Kidney glomerular epithelial cell (primary cell): ENCODE measurements at regions not wholly inside any gene's neighbourhood (a gene's known extent, or its start where the extent isn't known, plus 50 kb on each side); places are given as distances from the start of the nearest gene placed in this dataset.
"Not testable (repeated sequence)": the region's sequence is repeated elsewhere in the genome, so short reads cannot be mapped to it uniquely, and the experiment has no call there.

ENCODE experiments used
- DNase-seq: peaks from one replicate; lab custom pipeline; 2025; lab: John Stamatoyannopoulos, UW

- no peak for DNase-seq
Measured at GRCh38 chr1:201726700-201727099, 102.3 kb upstream of the IPO9 start.

- no peak for DNase-seq
Measured at GRCh38 chr1:201728731-201729130, 100.2 kb upstream of the IPO9 start.

DNA sequence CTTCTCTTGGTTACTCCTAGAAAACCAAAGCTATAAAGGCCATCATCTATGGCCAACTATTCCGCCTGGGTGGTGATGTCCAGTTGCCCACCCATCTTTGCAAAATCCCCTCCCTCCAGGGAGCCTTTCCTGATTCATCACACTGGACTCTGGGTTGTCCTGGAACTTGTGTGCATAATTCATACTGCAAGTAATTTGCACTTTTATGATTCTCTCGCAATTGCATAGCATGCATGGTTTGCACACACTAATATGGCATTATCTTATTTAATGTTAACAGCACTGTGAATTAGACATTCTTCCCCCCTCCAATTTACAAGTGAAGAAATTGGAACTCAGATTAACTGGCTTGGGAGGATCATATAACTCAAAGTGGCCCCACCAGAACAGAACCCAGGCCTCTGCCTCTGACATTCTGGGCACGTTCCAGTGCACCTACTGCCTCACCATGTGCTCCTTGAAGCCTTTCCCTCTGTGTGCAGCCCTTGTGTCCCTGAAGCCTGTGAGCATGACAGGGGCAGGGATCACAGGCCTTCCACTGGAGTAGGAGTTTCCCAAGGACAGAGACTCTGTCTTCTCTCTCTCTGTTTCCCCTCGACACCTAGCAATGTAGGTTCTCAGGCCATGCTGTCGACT lies 98.9 kb upstream of the IPO9 start:
- no peak for DNase-seq

DNA sequence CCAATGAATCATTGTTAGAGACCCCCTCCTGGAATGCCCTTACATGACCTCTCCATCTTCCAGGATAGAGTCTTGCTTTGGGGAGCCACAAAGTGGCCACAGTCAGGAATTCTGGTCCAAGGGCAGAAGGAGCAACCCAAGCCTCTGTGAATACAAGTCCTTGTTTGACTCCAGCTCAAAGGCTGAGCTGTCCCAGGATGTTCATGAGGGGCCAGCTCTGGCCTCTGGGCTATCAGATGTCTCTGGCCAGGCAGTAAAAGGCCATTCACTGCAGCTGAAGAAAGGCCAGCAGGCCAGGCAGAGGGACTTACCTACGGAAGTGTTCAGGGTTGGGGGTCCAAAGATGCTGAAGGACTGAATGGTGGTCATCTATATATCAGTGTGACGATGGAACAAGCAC lies 98.3 kb upstream of the IPO9 start:
- DNase-seq: no peak

- no peak for DNase-seq
Measured at GRCh38 chr1:201731142-201731541, 97.8 kb upstream of the IPO9 start.

DNA sequence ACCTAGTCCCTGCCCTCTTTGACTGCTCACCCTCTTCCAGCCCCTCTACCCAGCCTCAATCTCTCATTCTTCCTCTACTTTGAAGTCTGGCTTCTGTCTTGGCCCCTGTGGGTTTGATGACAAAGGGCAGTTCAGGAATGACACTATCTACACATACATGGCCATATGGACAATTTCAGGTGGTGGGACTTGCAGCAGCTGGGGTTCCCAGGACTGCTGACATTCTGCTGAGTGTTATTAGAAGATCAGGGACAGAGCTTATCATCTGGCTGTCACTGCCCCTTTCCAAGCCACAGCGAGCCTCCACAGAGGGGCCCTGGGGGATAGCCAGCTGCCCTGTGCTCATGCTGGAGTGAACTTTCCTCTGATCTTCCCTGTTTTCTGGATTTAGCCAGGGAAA lies 97.4 kb upstream of the IPO9 start:
- DNase-seq: no peak

GRCh38 chr1:201732351-201732750 lies 96.6 kb upstream of the IPO9 start:
- no peak for DNase-seq

DNA sequence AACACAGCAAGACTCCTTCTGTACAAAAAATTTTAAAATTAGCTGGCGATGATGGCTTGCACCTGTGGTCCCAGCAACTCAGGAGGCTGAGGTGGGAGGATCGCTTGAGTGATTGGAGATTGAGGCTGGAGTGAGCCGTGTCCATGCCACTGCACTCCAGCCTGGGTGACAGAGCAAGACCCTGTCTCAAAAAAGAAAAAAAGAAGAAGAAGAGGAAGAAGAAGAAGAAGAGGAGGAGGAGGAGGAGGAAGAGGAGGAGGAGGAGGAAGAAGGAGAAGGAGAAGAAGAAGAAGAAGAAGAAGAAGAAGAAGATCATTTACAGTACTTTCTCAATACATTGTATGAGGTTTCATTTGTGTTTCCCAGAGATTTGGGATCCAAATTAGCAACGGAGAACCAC lies 94.7 kb upstream of the IPO9 start:
- not testable (repeated sequence) for DNase-seq

DNA sequence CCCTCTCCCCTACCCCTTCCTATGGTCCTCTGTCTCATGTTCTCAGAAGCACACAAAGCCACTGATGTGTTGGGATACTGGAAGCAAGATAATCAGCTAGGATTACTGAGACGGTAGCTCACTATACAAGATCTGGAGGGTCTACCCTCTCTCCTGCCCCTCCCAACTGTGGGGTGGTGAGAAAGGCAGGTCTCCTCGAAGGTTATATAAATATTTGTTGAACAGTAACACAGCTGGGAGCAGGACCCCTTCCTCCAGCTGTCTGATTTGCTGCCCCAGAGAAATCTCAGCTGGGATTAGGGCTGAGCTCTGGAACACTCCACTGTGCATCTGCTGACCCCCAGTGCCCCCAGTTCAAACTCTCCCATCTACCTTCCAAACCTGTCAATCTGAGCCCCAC lies 94.2 kb upstream of the IPO9 start:
- no peak for DNase-seq

DNA sequence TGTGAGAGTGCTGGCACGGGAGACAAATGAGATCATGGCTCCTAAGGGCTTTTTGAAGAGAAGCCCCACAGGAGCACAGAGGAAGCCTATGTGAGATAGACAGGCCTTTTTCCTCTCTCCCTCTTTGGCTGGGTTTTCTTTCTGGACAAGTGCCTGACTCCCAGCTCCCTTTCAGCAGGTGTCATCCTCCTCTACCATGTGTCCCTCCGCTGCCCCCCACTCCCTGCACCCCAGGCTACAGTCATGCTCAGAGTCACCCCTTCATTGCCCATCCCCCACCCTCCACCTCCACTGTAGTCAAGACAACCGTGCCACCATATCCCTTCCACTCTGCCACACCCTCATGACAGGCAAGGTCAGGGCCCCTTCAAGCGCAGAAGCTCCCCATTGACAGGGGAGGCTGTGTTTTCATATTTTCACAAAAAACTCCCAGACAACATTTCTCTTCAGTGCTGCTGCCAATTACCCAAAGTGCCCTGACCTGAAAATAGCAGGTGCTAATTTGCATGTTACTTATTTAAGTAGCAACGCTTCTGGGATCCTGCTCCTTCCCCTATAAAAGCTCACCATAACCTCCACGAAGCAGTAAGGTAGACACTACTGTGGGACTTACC lies 92.1 kb upstream of the IPO9 start:
- no peak for DNase-seq

DNA sequence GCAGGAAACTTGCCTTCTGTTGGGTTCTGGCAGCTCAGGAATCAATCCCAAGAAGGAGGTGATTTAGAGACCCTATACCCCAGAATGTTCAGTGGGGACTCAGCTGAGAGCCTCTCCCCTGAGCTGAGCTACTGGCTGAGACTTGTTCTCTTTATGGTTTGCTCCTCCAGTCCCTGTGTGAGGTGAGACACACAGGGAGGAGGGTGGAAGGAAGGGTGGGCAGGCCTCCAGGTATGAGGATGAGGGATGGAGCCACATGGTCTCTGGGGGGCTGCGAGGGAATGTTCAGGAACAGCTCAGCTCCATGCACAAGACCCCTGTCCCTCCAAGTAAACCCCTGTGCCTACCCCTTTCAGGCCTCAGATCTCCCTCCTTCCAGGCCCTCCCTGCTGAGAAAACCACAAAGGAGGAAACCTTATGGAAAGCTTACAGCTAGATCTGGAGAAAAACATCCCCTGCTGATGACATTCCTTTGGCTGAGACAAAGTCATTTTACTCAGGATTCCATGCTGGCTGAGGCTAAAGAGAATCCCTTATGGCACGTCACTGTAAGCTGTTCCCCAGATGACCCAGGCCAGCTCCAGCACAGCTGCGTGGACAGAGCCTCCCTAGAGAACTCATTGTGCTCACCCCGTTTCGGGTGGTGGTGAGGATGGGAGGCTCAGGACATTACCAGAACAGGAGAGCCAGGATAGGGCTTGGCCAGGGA lies 91.5 kb upstream of the IPO9 start:
- no peak for DNase-seq

- DNase-seq: no peak
Measured at GRCh38 chr1:201739080-201739479, 89.9 kb upstream of the IPO9 start.

GRCh38 chr1:201739492-201740085 lies 89.4 kb upstream of the IPO9 start:
- peak; percentile 44 for DNase-seq

- no peak for DNase-seq
Measured at GRCh38 chr1:201740086-201740541, 88.8 kb upstream of the IPO9 start.

GRCh38 chr1:201740670-201741111 lies 88.3 kb upstream of the IPO9 start:
- DNase-seq: no peak

DNA sequence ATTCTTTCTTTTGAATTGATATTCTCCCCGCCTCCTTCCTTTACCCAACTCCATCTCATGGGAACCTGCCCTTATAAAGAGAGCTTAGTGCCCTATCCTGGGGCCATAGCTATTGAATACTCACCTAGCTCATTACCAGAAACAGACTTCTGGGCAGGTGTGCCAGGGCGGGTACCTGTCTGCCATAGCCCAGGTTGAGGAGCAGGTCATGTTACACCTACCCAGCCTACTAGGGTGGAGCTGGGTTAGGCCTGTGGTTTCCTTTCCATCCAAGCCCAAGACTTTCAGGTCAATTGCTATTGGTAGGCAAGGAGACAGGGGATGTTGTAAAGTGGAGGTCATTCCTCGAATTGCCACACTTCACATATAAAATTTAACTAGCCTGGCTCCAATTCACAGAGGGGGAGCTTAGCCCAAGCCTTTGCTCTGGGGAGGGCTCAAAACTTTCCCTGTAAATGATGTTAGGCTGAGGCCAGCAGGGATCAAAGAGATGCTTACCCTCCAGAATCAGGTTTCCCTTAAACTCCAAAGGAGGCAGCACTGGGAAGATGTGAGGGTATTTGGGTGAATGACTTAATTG lies 87.1 kb upstream of the IPO9 start:
- no peak for DNase-seq

DNA sequence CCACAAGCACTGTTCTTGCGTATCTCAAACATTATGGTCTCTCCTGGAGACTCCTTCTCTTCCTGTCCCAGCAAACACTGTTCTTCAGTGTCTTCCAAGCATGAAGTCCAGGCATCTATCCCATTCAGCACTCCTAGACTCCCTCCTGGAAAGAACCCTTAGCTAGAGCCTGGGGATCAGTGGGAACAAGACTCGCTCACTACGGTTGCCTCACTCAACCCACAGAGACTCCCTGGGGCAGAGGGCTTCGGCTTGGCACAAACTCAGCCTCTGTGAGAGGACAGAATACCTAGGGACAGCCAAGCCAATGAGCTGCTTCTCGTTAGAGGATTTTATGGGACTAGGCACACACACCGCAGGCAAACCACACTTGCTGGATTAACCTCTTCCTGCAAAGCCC lies 86.5 kb upstream of the IPO9 start:
- DNase-seq: no peak

- DNase-seq: no peak
Measured at GRCh38 chr1:201742955-201743805, 85.8 kb upstream of the IPO9 start.

- no peak for DNase-seq
Measured at GRCh38 chr1:201745023-201745422, 83.9 kb upstream of the IPO9 start.

GRCh38 chr1:201746156-201746555 lies 82.8 kb upstream of the IPO9 start:
- DNase-seq: no peak

GRCh38 chr1:201747261-201747660 lies 81.7 kb upstream of the IPO9 start:
- no peak for DNase-seq

DNA sequence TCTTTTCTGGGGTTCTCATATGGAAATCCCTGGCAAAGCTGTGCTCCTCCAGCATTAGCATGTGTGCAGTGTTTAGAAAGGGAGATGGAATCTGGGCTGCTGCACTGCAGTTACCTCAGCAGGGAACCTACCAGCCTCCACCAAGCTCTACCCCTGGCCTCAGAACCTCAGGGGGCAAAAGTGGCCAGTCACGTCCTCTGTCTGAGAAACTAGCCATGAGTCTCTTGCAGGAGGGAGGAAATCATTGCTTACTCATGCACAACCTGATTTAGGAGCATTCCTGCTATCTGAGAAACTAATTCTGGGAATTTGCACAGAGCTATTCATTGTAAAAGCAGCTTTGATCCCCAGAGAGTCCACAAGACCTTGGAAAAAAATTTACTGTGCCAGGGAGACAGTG lies 80.6 kb upstream of the IPO9 start:
- DNase-seq: peak; percentile 71
